Stomach smooth muscle (tissue), 2 donors: ENCODE measurements at regions not wholly inside any gene's neighbourhood (a gene's known extent, or its start where the extent isn't known, plus 50 kb on each side); places are given as distances from the start of the nearest gene placed in this dataset.
A peak's percentile ranks its signal among the peaks of the same experiment; 100 is the strongest.

Source experiments
- H3K27ac ChIP-seq: one replicate; pipeline ENCODE4 v1.7.0; 2013; ENCODE audit warnings: mild to moderate bottlenecking, low read length, inconsistent platforms
- H3K27me3 ChIP-seq, 2 donors: one replicate each; pipeline ENCODE4 v1.7.0; 2013; ENCODE audit warnings: low read length in 2 of 2; ENCODE audit not compliant: insufficient read depth in 2 of 2, control insufficient read depth in 1 of 2
- H3K36me3 ChIP-seq, 2 donors: one replicate each; pipeline ENCODE4 v1.7.0; 2013; ENCODE audit warnings: low read length in 2 of 2; ENCODE audit not compliant: control insufficient read depth in 2 of 2, insufficient read depth in 2 of 2
- H3K4me1 ChIP-seq: one replicate; pipeline ENCODE4 v1.7.0; 2013; ENCODE audit warnings: low read length; ENCODE audit not compliant: control insufficient read depth, insufficient read depth
- H3K4me3 ChIP-seq, 2 donors: one replicate each; pipeline ENCODE4 v1.7.0; 2013; ENCODE audit warnings: low read length in 2 of 2
- H3K9ac ChIP-seq, 2 donors: one replicate each; pipeline ENCODE4 v1.7.0; 2013; ENCODE audit warnings: low read length in 2 of 2, mild to moderate bottlenecking in 1 of 2
- H3K9me3 ChIP-seq, 2 donors: one replicate each; pipeline ENCODE4 v1.7.0; 2013; ENCODE audit warnings: low read length in 2 of 2; ENCODE audit not compliant: control insufficient read depth in 2 of 2
- donor health status: healthy.
- donor health status: Pancreatic carcinoma.

- no peak overlapping the region for H3K9ac ChIP-seq
- no peak overlapping the region for H3K4me3 ChIP-seq
- no peaks in the 10 kb centered on the region for H3K9me3 ChIP-seq
- no peaks in the 10 kb centered on the region for H3K36me3 ChIP-seq
- no peak overlapping the region for H3K27ac ChIP-seq
- H3K4me1 ChIP-seq: no peaks in the 10 kb centered on the region
- H3K27me3 ChIP-seq: no peaks in the 10 kb centered on the region
Observed at GRCh38 chr4:119932277-119932676, 134.4 kb downstream of the MAD2L1 start.

GRCh38 chr4:119930546-119930945 is 136.1 kb downstream of the MAD2L1 start:
- Histone ChIP-seq H3K9me3 (no peaks in the 10 kb centered on the region), H3K4me1 (no peaks in the 10 kb centered on the region), H3K27me3 (no peaks in the 10 kb centered on the region), H3K27ac (no peak overlapping the region), H3K36me3 (no peaks in the 10 kb centered on the region), H3K4me3 (no peak overlapping the region), H3K9ac (no peak overlapping the region)

- no peaks in the 10 kb centered on the region for H3K36me3 ChIP-seq
- no peaks in the 10 kb centered on the region for H3K9me3 ChIP-seq
- no peak overlapping the region for H3K4me3 ChIP-seq
- H3K27ac ChIP-seq: no peak overlapping the region
- no peaks in the 10 kb centered on the region for H3K4me1 ChIP-seq
- H3K27me3 ChIP-seq: no peaks in the 10 kb centered on the region
- H3K9ac ChIP-seq: no peak overlapping the region
Observed at GRCh38 chr4:119921830-119922229, 144.8 kb downstream of the MAD2L1 start.

- Histone ChIP-seq H3K27ac (no peak overlapping the region), H3K4me3 (no peak overlapping the region), H3K9ac (no peak overlapping the region), H3K9me3 (no peaks in the 10 kb centered on the region), H3K4me1 (no peaks in the 10 kb centered on the region), H3K36me3 (no peaks in the 10 kb centered on the region), H3K27me3 (no peaks in the 10 kb centered on the region)
Observed at GRCh38 chr4:119906277-119906676, 160.4 kb downstream of the MAD2L1 start.

- no peak overlapping the region for H3K9ac ChIP-seq
- no peaks in the 10 kb centered on the region for H3K27me3 ChIP-seq
- no peak overlapping the region for H3K27ac ChIP-seq
- no peaks in the 10 kb centered on the region for H3K36me3 ChIP-seq
- H3K4me3 ChIP-seq: no peak overlapping the region
- H3K9me3 ChIP-seq: no peaks in the 10 kb centered on the region
- H3K4me1 ChIP-seq: no peaks in the 10 kb centered on the region
Observed at GRCh38 chr4:119898211-119898610, 168.4 kb downstream of the MAD2L1 start.

- no peak overlapping the region for H3K4me3 ChIP-seq
- no peaks in the 10 kb centered on the region for H3K9me3 ChIP-seq
- H3K36me3 ChIP-seq: no peaks in the 10 kb centered on the region
- H3K9ac ChIP-seq: no peak overlapping the region
- no peak overlapping the region for H3K27ac ChIP-seq
- no peaks in the 10 kb centered on the region for H3K4me1 ChIP-seq
- H3K27me3 ChIP-seq: no peaks in the 10 kb centered on the region
Observed at GRCh38 chr4:119897260-119897659, 169.4 kb downstream of the MAD2L1 start.

- Histone ChIP-seq H3K4me1 (no peaks in the 10 kb centered on the region), H3K9me3 (no peaks in the 10 kb centered on the region), H3K9ac (no peak overlapping the region), H3K4me3 (no peak overlapping the region), H3K27ac (peak overlapping the region; percentile 1), H3K36me3 (no peaks in the 10 kb centered on the region), H3K27me3 (no peaks in the 10 kb centered on the region)
Observed at GRCh38 chr4:119894650-119895208, 171.9 kb downstream of the MAD2L1 start.

GRCh38 chr4:119873794-119874325 is 192.8 kb downstream of the MAD2L1 start:
- Histone ChIP-seq H3K4me1 (no peaks in the 10 kb centered on the region), H3K9me3 (no peaks in the 10 kb centered on the region), H3K9ac (no peak overlapping the region), H3K4me3 (no peak overlapping the region), H3K36me3 (no peaks in the 10 kb centered on the region), H3K27me3 (no peaks in the 10 kb centered on the region), H3K27ac (no peak overlapping the region)

- Histone ChIP-seq H3K36me3 (no peaks in the 10 kb centered on the region), H3K9ac (no peak overlapping the region), H3K4me1 (no peaks in the 10 kb centered on the region), H3K27me3 (no peaks in the 10 kb centered on the region), H3K9me3 (no peaks in the 10 kb centered on the region), H3K4me3 (no peak overlapping the region), H3K27ac (no peak overlapping the region)
Observed at GRCh38 chr4:119873132-119873531, 193.5 kb downstream of the MAD2L1 start.

- no peak overlapping the region for H3K9ac ChIP-seq
- H3K9me3 ChIP-seq: no peaks in the 10 kb centered on the region
- H3K27ac ChIP-seq: no peak overlapping the region
- H3K4me3 ChIP-seq: no peak overlapping the region
- no peaks in the 10 kb centered on the region for H3K36me3 ChIP-seq
- H3K4me1 ChIP-seq: no peaks in the 10 kb centered on the region
- H3K27me3 ChIP-seq: no peaks in the 10 kb centered on the region
Observed at GRCh38 chr4:119872371-119873016, 194.2 kb downstream of the MAD2L1 start.

- H3K9me3 ChIP-seq: no peaks in the 10 kb centered on the region
- H3K27me3 ChIP-seq: no peaks in the 10 kb centered on the region
- H3K4me3 ChIP-seq: no peak overlapping the region
- H3K4me1 ChIP-seq: no peaks in the 10 kb centered on the region
- no peak overlapping the region for H3K27ac ChIP-seq
- H3K36me3 ChIP-seq: no peaks in the 10 kb centered on the region
- no peak overlapping the region for H3K9ac ChIP-seq
Observed at GRCh38 chr4:119870856-119871255, 195.8 kb downstream of the MAD2L1 start.
